WTC11 (cell line): ENCODE measurements at regions not wholly inside any gene's neighbourhood (a gene's known extent, or its start where the extent isn't known, plus 50 kb on each side); places are given as distances from the start of the nearest gene placed in this dataset.

Experiments used
- ATAC-seq: fragments of 200-7000 bp; cut with Tn5 transposase; 2 replicates; pipeline ENCODE4 v1.10.0; 2021; ENCODE audit warnings: mild to moderate bottlenecking, moderate library complexity
- CTCF ChIA-PET: fragments of 300-600 bp; sonication (Branson Sonifier 250); formaldehyde crosslinking; loops from one replicate; lab custom pipeline; 2021; ENCODE audit warnings: antibody characterized with exemption; lab: Charles Lee
- POLR2A ChIA-PET: fragments of 350-600 bp; sonication (Branson Sonifier 250); formaldehyde crosslinking; loops from one replicate; lab custom pipeline; 2021; ENCODE audit warnings: antibody characterized with exemption; lab: Charles Lee
- DNase-seq: peaks from one replicate; pipeline ENCODE4 v3.0.0; 2021; ENCODE audit warnings: low spot score
- H3K27ac Mint-ChIP-seq: 2 replicates; pipeline ENCODE4 v1.8.0; 2021; ENCODE audit warnings: mixed read lengths
- H3K27me3 Mint-ChIP-seq: 2 replicates; pipeline ENCODE4 v1.8.0; 2021; ENCODE audit warnings: low read depth, mild to moderate bottlenecking, moderate library complexity, mixed read lengths
- H3K36me3 Mint-ChIP-seq: 2 replicates; pipeline ENCODE4 v1.8.0; 2021; ENCODE audit warnings: mixed read lengths
- H3K4me1 Mint-ChIP-seq: 2 replicates; pipeline ENCODE4 v1.8.0; 2022; ENCODE audit warnings: mixed read lengths
- H3K4me3 Mint-ChIP-seq: 2 replicates; pipeline ENCODE4 v1.8.0; 2021; ENCODE audit warnings: mild to moderate bottlenecking, moderate library complexity, mixed read lengths
- H3K9me3 Mint-ChIP-seq: 2 replicates; pipeline ENCODE4 v1.8.0; 2021; ENCODE audit warnings: mixed read lengths
- CBFB ChIP-seq: sonication (generic); formaldehyde crosslinking; IDR thresholded peaks from 2 replicates; pipeline ENCODE4 v1.8.1; 2022; ENCODE audit warnings: mild to moderate bottlenecking, low read depth, missing genetic modification reagents
- CREB1 ChIP-seq: sonication (generic); formaldehyde crosslinking; IDR thresholded peaks from 2 replicates; pipeline ENCODE4 v1.8.0; 2023; ENCODE audit warnings: mild to moderate bottlenecking, missing genetic modification reagents
- FOXK1 ChIP-seq: sonication (generic); formaldehyde crosslinking; IDR thresholded peaks from 2 replicates; pipeline ENCODE4 v1.8.0; 2022; ENCODE audit warnings: mild to moderate bottlenecking, moderate library complexity, missing genetic modification reagents
- JUN ChIP-seq: sonication (generic); formaldehyde crosslinking; IDR thresholded peaks from 2 replicates; pipeline ENCODE4 v1.8.0; 2023; ENCODE audit warnings: mild to moderate bottlenecking, missing genetic modification reagents
- MXD4 ChIP-seq: fragments of 250-450 bp; sonication (Bioruptor Pico); IDR thresholded peaks from 2 replicates; pipeline ENCODE4 v1.8.0; 2021; ENCODE audit warnings: mild to moderate bottlenecking, moderate library complexity, borderline replicate concordance
- NFYB ChIP-seq: sonication (generic); formaldehyde crosslinking; conservative IDR thresholded peaks from 2 replicates; pipeline ENCODE4 v1.8.0; 2022; ENCODE audit warnings: low read depth, missing genetic modification reagents
- OVOL2 ChIP-seq: fragments of 250-450 bp; sonication (Bioruptor Pico); IDR thresholded peaks from 2 replicates; pipeline ENCODE4 v1.9.0; 2021; ENCODE audit warnings: mild to moderate bottlenecking, borderline replicate concordance
- RELA ChIP-seq: sonication (generic); formaldehyde crosslinking; IDR thresholded peaks from 2 replicates; pipeline ENCODE4 v1.8.1; 2022; ENCODE audit warnings: missing genetic modification reagents, mild to moderate bottlenecking, borderline replicate concordance
- SP1 ChIP-seq: sonication (generic); formaldehyde crosslinking; conservative IDR thresholded peaks from 2 replicates; pipeline ENCODE4 v1.8.1; 2022; ENCODE audit warnings: missing genetic modification reagents
- TEAD4 ChIP-seq: sonication (generic); formaldehyde crosslinking; IDR thresholded peaks from 2 replicates; pipeline ENCODE4 v1.8.0; 2022; ENCODE audit warnings: mild to moderate bottlenecking, missing genetic modification reagents
- ZNF219 ChIP-seq: sonication (generic); formaldehyde crosslinking; IDR thresholded peaks from 2 replicates; pipeline ENCODE4 v1.8.0; 2023; ENCODE audit warnings: missing genetic modification reagents, mild to moderate bottlenecking, borderline replicate concordance
- ZNF317 ChIP-seq: sonication (generic); formaldehyde crosslinking; IDR thresholded peaks from 2 replicates; pipeline ENCODE4 v1.8.1; 2023; ENCODE audit warnings: low read depth, mild to moderate bottlenecking, moderate library complexity, missing genetic modification reagents, borderline replicate concordance
- ZNF416 ChIP-seq: fragments of 250-450 bp; sonication (Bioruptor Pico); IDR thresholded peaks from 2 replicates; pipeline ENCODE4 v1.9.0; 2021; ENCODE audit warnings: mild to moderate bottlenecking, inconsistent platforms
- ZNF423 ChIP-seq: fragments of 250-450 bp; sonication (Bioruptor Pico); IDR thresholded peaks from 2 replicates; pipeline ENCODE4 v2.1.2; 2022; ENCODE audit warnings: mild to moderate bottlenecking, moderate library complexity
- ZNF671 ChIP-seq: fragments of 250-450 bp; sonication (Bioruptor Pico); IDR thresholded peaks from 2 replicates; pipeline ENCODE4 v1.8.0; 2021; ENCODE audit warnings: mild to moderate bottlenecking
- TF ChIP-seq, protein P1 (sequence below): sonication (generic); formaldehyde crosslinking; IDR thresholded peaks from 2 replicates; pipeline ENCODE4 v1.8.0; 2022; ENCODE audit warnings: mild to moderate bottlenecking, missing genetic modification reagents
- TF ChIP-seq, protein P2 (sequence below): sonication (generic); formaldehyde crosslinking; IDR thresholded peaks from 2 replicates; pipeline ENCODE4 v1.8.0; 2022; ENCODE audit warnings: mild to moderate bottlenecking, missing genetic modification reagents
- TF ChIP-seq, protein P3 (sequence below): sonication (generic); formaldehyde crosslinking; IDR thresholded peaks from 2 replicates; pipeline ENCODE4 v1.8.1; 2022; ENCODE audit warnings: mild to moderate bottlenecking, moderate library complexity, missing genetic modification reagents
- TF ChIP-seq, protein P4 (sequence below): sonication (generic); formaldehyde crosslinking; conservative IDR thresholded peaks from 2 replicates; pipeline ENCODE4 v1.8.1; 2022; ENCODE audit warnings: mild to moderate bottlenecking, missing genetic modification reagents
- TF ChIP-seq, protein P5 (sequence below): sonication (generic); formaldehyde crosslinking; IDR thresholded peaks from 2 replicates; pipeline ENCODE4 v1.8.1; 2023; ENCODE audit warnings: mild to moderate bottlenecking, missing genetic modification reagents
- TF ChIP-seq, protein P6 (sequence below): sonication (generic); formaldehyde crosslinking; IDR thresholded peaks from 2 replicates; pipeline ENCODE4 v1.8.1; 2023; ENCODE audit warnings: mild to moderate bottlenecking, missing genetic modification reagents
- TF ChIP-seq, protein P7 (sequence below): sonication (generic); formaldehyde crosslinking; IDR thresholded peaks from 2 replicates; pipeline ENCODE4 v1.8.1; 2023; ENCODE audit warnings: mild to moderate bottlenecking, moderate library complexity, missing genetic modification reagents

DNA sequence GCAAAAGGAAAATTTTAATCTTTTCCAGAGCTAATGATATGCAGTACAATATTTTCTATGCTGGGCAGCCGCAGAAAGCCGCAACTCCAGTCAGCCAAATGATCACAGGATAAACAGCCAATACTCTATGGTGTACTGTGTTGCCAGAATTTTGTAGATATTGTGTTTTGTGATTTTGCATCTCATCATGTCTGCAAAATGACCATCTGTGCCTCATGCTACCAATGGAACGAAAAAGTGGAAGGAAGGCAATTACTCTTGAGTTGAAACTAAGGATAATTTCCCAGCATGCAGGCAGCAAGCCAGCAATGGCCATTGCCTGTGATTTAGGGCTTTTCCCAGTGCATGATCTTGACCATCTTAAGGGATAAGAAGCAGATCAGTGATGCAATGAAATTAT lies 891.9 kb downstream of the PLOD2 start:
- no peaks in the 10 kb centered on the region for H3K27me3 Mint-ChIP-seq
- ChIA-PET CTCF (no interaction called here), POLR2A (no interaction called here)
- H3K36me3 Mint-ChIP-seq, result no peaks in the 10 kb centered on the region
- ATAC-seq, result no peak
- no peak overlapping the region for H3K4me3 Mint-ChIP-seq
- DNase-seq, result no peak
- no peaks in the 10 kb centered on the region for H3K9me3 Mint-ChIP-seq
- H3K4me1 Mint-ChIP-seq, result peaks cover 9% of the 10 kb centered on the region
- no peak overlapping the region for H3K27ac Mint-ChIP-seq
- TF ChIP-seq, protein P1, sequence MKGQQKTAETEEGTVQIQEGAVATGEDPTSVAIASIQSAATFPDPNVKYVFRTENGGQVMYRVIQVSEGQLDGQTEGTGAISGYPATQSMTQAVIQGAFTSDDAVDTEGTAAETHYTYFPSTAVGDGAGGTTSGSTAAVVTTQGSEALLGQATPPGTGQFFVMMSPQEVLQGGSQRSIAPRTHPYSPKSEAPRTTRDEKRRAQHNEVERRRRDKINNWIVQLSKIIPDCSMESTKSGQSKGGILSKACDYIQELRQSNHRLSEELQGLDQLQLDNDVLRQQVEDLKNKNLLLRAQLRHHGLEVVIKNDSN, result no peak
- TF ChIP-seq ZNF219 (CRISPR knock-in tag), result no peak
- no peak for TF ChIP-seq ZNF423 (CRISPR knock-in tag)
- no peak for TF ChIP-seq ZNF671 (CRISPR knock-in tag)
- TF ChIP-seq CREB1, result no peak
- TF ChIP-seq, protein P2, sequence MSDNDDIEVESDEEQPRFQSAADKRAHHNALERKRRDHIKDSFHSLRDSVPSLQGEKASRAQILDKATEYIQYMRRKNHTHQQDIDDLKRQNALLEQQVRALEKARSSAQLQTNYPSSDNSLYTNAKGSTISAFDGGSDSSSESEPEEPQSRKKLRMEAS (CRISPR knock-in tag), result no peak
- TF ChIP-seq, protein P3, sequence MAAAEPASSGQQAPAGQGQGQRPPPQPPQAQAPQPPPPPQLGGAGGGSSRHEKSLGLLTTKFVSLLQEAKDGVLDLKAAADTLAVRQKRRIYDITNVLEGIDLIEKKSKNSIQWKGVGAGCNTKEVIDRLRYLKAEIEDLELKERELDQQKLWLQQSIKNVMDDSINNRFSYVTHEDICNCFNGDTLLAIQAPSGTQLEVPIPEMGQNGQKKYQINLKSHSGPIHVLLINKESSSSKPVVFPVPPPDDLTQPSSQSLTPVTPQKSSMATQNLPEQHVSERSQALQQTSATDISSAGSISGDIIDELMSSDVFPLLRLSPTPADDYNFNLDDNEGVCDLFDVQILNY (CRISPR knock-in tag), result no peak

DNA sequence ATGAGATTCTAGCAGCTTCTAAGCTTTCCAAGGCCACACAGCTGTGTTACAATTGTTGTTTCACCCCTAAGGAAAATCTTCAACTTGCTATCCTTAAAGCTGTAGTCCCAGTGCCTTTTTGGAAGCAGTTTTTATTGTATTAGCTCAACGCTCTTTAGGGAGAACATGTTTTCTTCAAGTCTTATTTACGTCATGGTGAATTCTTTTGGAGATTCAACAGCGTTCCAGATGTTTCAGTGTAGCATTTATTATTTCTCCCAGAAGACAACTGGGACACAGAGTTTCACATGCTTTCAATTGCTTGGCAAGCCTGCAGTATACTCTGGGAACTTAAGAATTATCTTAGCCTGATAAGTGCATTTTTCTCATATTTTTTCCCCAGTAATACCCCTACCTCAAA lies 888.3 kb downstream of the PLOD2 start:
- DNase-seq, result no peak
- no peak overlapping the region for H3K27ac Mint-ChIP-seq
- TF ChIP-seq, protein P4, sequence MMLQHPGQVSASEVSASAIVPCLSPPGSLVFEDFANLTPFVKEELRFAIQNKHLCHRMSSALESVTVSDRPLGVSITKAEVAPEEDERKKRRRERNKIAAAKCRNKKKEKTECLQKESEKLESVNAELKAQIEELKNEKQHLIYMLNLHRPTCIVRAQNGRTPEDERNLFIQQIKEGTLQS (CRISPR knock-in tag), result no peak
- TF ChIP-seq TEAD4 (CRISPR knock-in tag) (no peak), FOXK1 (CRISPR knock-in tag) (no peak), SP1 (CRISPR knock-in tag) (no peak), RELA (no peak), ZNF416 (CRISPR knock-in tag) (no peak), ZNF317 (CRISPR knock-in tag) (no peak), JUN (CRISPR knock-in tag) (no peak), NFYB (CRISPR knock-in tag) (no peak)
- TF ChIP-seq, protein P5, sequence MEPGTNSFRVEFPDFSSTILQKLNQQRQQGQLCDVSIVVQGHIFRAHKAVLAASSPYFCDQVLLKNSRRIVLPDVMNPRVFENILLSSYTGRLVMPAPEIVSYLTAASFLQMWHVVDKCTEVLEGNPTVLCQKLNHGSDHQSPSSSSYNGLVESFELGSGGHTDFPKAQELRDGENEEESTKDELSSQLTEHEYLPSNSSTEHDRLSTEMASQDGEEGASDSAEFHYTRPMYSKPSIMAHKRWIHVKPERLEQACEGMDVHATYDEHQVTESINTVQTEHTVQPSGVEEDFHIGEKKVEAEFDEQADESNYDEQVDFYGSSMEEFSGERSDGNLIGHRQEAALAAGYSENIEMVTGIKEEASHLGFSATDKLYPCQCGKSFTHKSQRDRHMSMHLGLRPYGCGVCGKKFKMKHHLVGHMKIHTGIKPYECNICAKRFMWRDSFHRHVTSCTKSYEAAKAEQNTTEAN (CRISPR knock-in tag), result no peak
- TF ChIP-seq, protein P6, sequence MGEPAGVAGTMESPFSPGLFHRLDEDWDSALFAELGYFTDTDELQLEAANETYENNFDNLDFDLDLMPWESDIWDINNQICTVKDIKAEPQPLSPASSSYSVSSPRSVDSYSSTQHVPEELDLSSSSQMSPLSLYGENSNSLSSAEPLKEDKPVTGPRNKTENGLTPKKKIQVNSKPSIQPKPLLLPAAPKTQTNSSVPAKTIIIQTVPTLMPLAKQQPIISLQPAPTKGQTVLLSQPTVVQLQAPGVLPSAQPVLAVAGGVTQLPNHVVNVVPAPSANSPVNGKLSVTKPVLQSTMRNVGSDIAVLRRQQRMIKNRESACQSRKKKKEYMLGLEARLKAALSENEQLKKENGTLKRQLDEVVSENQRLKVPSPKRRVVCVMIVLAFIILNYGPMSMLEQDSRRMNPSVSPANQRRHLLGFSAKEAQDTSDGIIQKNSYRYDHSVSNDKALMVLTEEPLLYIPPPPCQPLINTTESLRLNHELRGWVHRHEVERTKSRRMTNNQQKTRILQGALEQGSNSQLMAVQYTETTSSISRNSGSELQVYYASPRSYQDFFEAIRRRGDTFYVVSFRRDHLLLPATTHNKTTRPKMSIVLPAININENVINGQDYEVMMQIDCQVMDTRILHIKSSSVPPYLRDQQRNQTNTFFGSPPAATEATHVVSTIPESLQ, result no peak
- H3K4me3 Mint-ChIP-seq, result no peak overlapping the region
- ChIA-PET POLR2A (no interaction called here), CTCF (no interaction called here)
- H3K4me1 Mint-ChIP-seq, result no peaks in the 10 kb centered on the region
- H3K27me3 Mint-ChIP-seq, result no peaks in the 10 kb centered on the region
- ATAC-seq, result no peak
- H3K9me3 Mint-ChIP-seq, result peaks cover 7% of the 10 kb centered on the region
- H3K36me3 Mint-ChIP-seq, result peaks cover 3% of the 10 kb centered on the region

DNA sequence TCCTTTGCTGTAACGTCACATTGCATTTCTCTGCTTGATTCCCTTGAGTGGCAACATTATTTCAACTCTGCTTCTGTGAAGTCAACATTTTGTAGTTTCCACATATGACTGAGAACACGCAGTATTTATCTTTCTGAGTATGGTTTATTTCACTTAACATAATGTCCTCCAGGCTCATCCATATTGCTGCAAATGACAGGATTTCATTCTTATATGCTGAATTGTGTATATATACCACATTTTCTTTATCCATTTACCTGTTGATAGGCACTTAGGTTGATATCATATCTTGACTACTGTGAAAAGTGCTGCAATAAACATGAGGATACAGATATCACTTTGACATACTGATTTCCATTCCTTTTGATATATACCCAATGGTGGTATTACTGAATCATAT lies 878.5 kb downstream of the PLOD2 start:
- Mint-ChIP-seq H3K4me1 (0 out of 2 replicates have a peak, but pooled peaks cover 3% of the 10 kb centered on the region), H3K4me3 (no peak overlapping the region), H3K27me3 (no peaks in the 10 kb centered on the region), H3K36me3 (no peaks in the 10 kb centered on the region), H3K9me3 (peaks cover 4% of the 10 kb centered on the region; the same call in 1 of the 2 replicates), H3K27ac (no peak overlapping the region; the same call in 1 of the 2 replicates)
- POLR2A ChIA-PET, result no interaction called here
- CTCF ChIA-PET, result no interaction called here
- TF ChIP-seq, protein P7, sequence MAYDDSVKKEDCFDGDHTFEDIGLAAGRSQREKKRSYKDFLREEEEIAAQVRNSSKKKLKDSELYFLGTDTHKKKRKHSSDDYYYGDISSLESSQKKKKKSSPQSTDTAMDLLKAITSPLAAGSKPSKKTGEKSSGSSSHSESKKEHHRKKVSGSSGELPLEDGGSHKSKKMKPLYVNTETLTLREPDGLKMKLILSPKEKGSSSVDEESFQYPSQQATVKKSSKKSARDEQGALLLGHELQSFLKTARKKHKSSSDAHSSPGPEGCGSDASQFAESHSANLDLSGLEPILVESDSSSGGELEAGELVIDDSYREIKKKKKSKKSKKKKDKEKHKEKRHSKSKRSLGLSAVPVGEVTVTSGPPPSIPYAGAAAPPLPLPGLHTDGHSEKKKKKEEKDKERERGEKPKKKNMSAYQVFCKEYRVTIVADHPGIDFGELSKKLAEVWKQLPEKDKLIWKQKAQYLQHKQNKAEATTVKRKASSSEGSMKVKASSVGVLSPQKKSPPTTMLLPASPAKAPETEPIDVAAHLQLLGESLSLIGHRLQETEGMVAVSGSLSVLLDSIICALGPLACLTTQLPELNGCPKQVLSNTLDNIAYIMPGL (CRISPR knock-in tag), result no peak
- TF ChIP-seq MXD4 (CRISPR knock-in tag), result no peak
- no peak for TF ChIP-seq CBFB (CRISPR knock-in tag)
- TF ChIP-seq FOXK1 (CRISPR knock-in tag), result no peak
- TF ChIP-seq, protein P2 (CRISPR knock-in tag), result no peak
- TF ChIP-seq OVOL2 (CRISPR knock-in tag), result no peak
- no peak for DNase-seq
- ATAC-seq, result no peak
